ENCODE measurements at regions not wholly inside any gene's neighbourhood (a gene's known extent, or its start where the extent isn't known, plus 50 kb on each side); places are given as distances from the start of the nearest gene placed in this dataset.
"Not testable (repeated sequence)": the region's sequence is repeated elsewhere in the genome, so short reads cannot be mapped to it uniquely, and the experiment has no call there.

- no peaks in the 10 kb centered on the region for H3K9me3 Mint-ChIP-seq
- TF ChIP-seq CTCF (conservative IDR thresholded peaks at IDR 0.05) = no peak
- no peaks in the 10 kb centered on the region for H3K27me3 Mint-ChIP-seq
- no peak overlapping the region for H3K27ac Mint-ChIP-seq
- H3K4me1 Mint-ChIP-seq (ENCODE audit: unreplicated experiment) = no peaks in the 10 kb centered on the region
- H3K4me3 Mint-ChIP-seq = no peak overlapping the region
- no peak for DNase-seq (ENCODE audit: extremely low spot score, unreplicated experiment)
- no peaks in the 10 kb centered on the region for H3K36me3 Mint-ChIP-seq
Measured at GRCh38 chr6:68229566-68229965, 405.5 kb upstream of the ADGRB3 start.

- H3K27me3 Mint-ChIP-seq = no peaks in the 10 kb centered on the region
- DNase-seq (ENCODE audit: extremely low spot score, unreplicated experiment) = no peak
- no peaks in the 10 kb centered on the region for H3K9me3 Mint-ChIP-seq
- H3K27ac Mint-ChIP-seq = no peak overlapping the region
- no peak overlapping the region for H3K4me3 Mint-ChIP-seq
- TF ChIP-seq CTCF (conservative IDR thresholded peaks at IDR 0.05) = peak; percentile 70
- no peaks in the 10 kb centered on the region for H3K4me1 Mint-ChIP-seq (ENCODE audit: unreplicated experiment)
- H3K36me3 Mint-ChIP-seq = no peaks in the 10 kb centered on the region
Measured at GRCh38 chr6:68226460-68226859, 408.6 kb upstream of the ADGRB3 start.

GRCh38 chr6:68225729-68226128 lies 409.4 kb upstream of the ADGRB3 start:
- Mint-ChIP-seq H3K4me1 (ENCODE audit: unreplicated experiment) (no peaks in the 10 kb centered on the region), H3K36me3 (no peaks in the 10 kb centered on the region), H3K27me3 (no peaks in the 10 kb centered on the region), H3K4me3 (no peak overlapping the region), H3K27ac (no peak overlapping the region), H3K9me3 (no peaks in the 10 kb centered on the region)
- TF ChIP-seq CTCF (conservative IDR thresholded peaks at IDR 0.05) = no peak
- no peak for DNase-seq (ENCODE audit: extremely low spot score, unreplicated experiment)

- no peak for TF ChIP-seq CTCF (conservative IDR thresholded peaks at IDR 0.05)
- no peak overlapping the region for H3K27ac Mint-ChIP-seq
- H3K4me3 Mint-ChIP-seq = no peak overlapping the region
- no peaks in the 10 kb centered on the region for H3K4me1 Mint-ChIP-seq (ENCODE audit: unreplicated experiment)
- no peaks in the 10 kb centered on the region for H3K9me3 Mint-ChIP-seq
- no peaks in the 10 kb centered on the region for H3K36me3 Mint-ChIP-seq
- no peak for DNase-seq (ENCODE audit: extremely low spot score, unreplicated experiment)
- no peaks in the 10 kb centered on the region for H3K27me3 Mint-ChIP-seq
Measured at GRCh38 chr6:68211242-68211795, 423.8 kb upstream of the ADGRB3 start.

- H3K9me3 Mint-ChIP-seq; H3K27ac Mint-ChIP-seq; H3K4me3 Mint-ChIP-seq; DNase-seq (ENCODE audit: extremely low spot score, unreplicated experiment); H3K36me3 Mint-ChIP-seq; H3K27me3 Mint-ChIP-seq; H3K4me1 Mint-ChIP-seq (ENCODE audit: unreplicated experiment): not testable (repeated sequence)
Measured at GRCh38 chr6:68207612-68208011, 427.5 kb upstream of the ADGRB3 start.

- DNase-seq (ENCODE audit: extremely low spot score, unreplicated experiment) = no peak
- Mint-ChIP-seq H3K27me3 (no peaks in the 10 kb centered on the region), H3K27ac (no peak overlapping the region), H3K4me3 (no peak overlapping the region), H3K4me1 (ENCODE audit: unreplicated experiment) (no peaks in the 10 kb centered on the region), H3K9me3 (no peaks in the 10 kb centered on the region), H3K36me3 (no peaks in the 10 kb centered on the region)
- no peak for TF ChIP-seq CTCF (conservative IDR thresholded peaks at IDR 0.05)
Measured at GRCh38 chr6:68200929-68201328, 434.2 kb upstream of the ADGRB3 start.
